ENCODE measurements at regions not wholly inside any gene's neighbourhood (a gene's known extent, or its start where the extent isn't known, plus 50 kb on each side); places are given as distances from the start of the nearest gene placed in this dataset.

GRCh38 chr1:56187405-56187804 lies 392.0 kb downstream of the PLPP3 start:
- Histone ChIP-seq H2AFZ (ENCODE audit: low read length) (no peak overlapping the region), H3K79me2 (ENCODE audit: insufficient read depth, low read length) (no peaks in the 10 kb centered on the region), H2BK5ac (ENCODE audit: insufficient read length, low read length) (no peak overlapping the region), H3K27ac (ENCODE audit: insufficient read length, low read depth, low read length) (no peak overlapping the region), H2BK120ac (ENCODE audit: low read depth, low read length, poor library complexity, severe bottlenecking) (no peak overlapping the region), H2BK12ac (ENCODE audit: insufficient read length, low read depth, low read length) (no peak overlapping the region), H2BK15ac (ENCODE audit: low read depth, low read length) (no peak overlapping the region), H2BK20ac (ENCODE audit: low read depth, low read length, poor library complexity, severe bottlenecking) (no peak overlapping the region), H3K4ac (ENCODE audit: low read depth, low read length) (no peak overlapping the region), H3K56ac (ENCODE audit: insufficient read length, low read depth, low read length) (no peak overlapping the region), H3K14ac (ENCODE audit: insufficient read depth, low read length) (no peak overlapping the region), H3K4me1 (ENCODE audit: insufficient read depth, low read length) (no peaks in the 10 kb centered on the region; the same call in none of the 2 replicates), H4K91ac (ENCODE audit: insufficient read length, low read depth, low read length) (no peak overlapping the region), H3T11ph (ENCODE audit: low read length) (no peak overlapping the region), H3K18ac (ENCODE audit: insufficient read length, low read depth, low read length) (no peak overlapping the region), H3K9ac (ENCODE audit: extremely low read depth, insufficient read length, low read length) (no peak overlapping the region), H3K9me3 (ENCODE audit: control insufficient read depth, low read depth, low read length) (no peaks in the 10 kb centered on the region), H4K8ac (replicated peaks; ENCODE audit: insufficient read length, low read depth, low read length) (no peak overlapping the region), H3K4me2 (ENCODE audit: insufficient read depth, insufficient read length, low read length) (no peak overlapping the region), H3K23me2 (ENCODE audit: insufficient read length, low read depth, low read length, poor library complexity, severe bottlenecking) (peaks cover 3% of the 10 kb centered on the region), H3K23ac (ENCODE audit: insufficient read length, low read depth, low read length) (no peak overlapping the region), H3K79me1 (ENCODE audit: insufficient read depth, low read depth, low read length, poor library complexity, severe bottlenecking) (no peaks in the 10 kb centered on the region), H4K20me1 (ENCODE audit: control insufficient read depth, insufficient read depth, insufficient read length) (no peaks in the 10 kb centered on the region), H2AK5ac (ENCODE audit: insufficient read length, low read length) (no peak overlapping the region), H3K27me3 (ENCODE audit: insufficient read depth, low read length) (no peaks in the 10 kb centered on the region), H4K5ac (ENCODE audit: insufficient read length, low read depth, low read length) (no peak overlapping the region)
- Mint-ChIP-seq H3K27ac (no peak overlapping the region), H3K36me3 (ENCODE audit: insufficient read depth in 1 of 3, low read depth in 3 of 3) (no peaks in the 10 kb centered on the region), H3K4me1 (peaks cover 32 to 37% of the 10 kb centered on the region in 2 experiments), H3K9me3 (no peaks in the 10 kb centered on the region), H3K4me3 (no peak overlapping the region), H3K27me3 (ENCODE audit: low read depth) (no peaks in the 10 kb centered on the region)
- DNase-seq, result no peak
- no CpG with 5 or more reads among the region's 1 CpG for WGBS (ENCODE audit: extremely low coverage, insufficient read length, low lambda C conversion rate)
- TF ChIP-seq CTCF (conservative IDR thresholded peaks at IDR 0.05), result no peak

Measured in H9 (cell line).